ENCODE measurements at regions not wholly inside any gene's neighbourhood (a gene's known extent, or its start where the extent isn't known, plus 50 kb on each side); places are given as distances from the start of the nearest gene placed in this dataset.

- no peak overlapping the region for H3K27ac ChIP-seq (replicated peaks)
- H3K4me3 ChIP-seq (replicated peaks; ENCODE audit: insufficient read depth, low read length), result no peak overlapping the region
- H3K27me3 ChIP-seq (ENCODE audit: insufficient read depth, poor library complexity, severe bottlenecking), result peaks cover 3% of the 10 kb centered on the region
- TF ChIP-seq SPI1 (IDR thresholded peaks at IDR 0.05; ENCODE audit: borderline replicate concordance, low read depth) (no peak), REST (IDR thresholded peaks at IDR 0.05; ENCODE audit: insufficient replicate concordance, low read depth) (no peak), POLR2AphosphoS5 (IDR thresholded peaks at IDR 0.05; ENCODE audit: low read depth) (no peak), GABPA (IDR thresholded peaks at IDR 0.05; ENCODE audit: low read depth) (no peak)
- TF ChIP-seq, protein P1, sequence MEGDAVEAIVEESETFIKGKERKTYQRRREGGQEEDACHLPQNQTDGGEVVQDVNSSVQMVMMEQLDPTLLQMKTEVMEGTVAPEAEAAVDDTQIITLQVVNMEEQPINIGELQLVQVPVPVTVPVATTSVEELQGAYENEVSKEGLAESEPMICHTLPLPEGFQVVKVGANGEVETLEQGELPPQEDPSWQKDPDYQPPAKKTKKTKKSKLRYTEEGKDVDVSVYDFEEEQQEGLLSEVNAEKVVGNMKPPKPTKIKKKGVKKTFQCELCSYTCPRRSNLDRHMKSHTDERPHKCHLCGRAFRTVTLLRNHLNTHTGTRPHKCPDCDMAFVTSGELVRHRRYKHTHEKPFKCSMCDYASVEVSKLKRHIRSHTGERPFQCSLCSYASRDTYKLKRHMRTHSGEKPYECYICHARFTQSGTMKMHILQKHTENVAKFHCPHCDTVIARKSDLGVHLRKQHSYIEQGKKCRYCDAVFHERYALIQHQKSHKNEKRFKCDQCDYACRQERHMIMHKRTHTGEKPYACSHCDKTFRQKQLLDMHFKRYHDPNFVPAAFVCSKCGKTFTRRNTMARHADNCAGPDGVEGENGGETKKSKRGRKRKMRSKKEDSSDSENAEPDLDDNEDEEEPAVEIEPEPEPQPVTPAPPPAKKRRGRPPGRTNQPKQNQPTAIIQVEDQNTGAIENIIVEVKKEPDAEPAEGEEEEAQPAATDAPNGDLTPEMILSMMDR (IDR thresholded peaks at IDR 0.05; ENCODE audit: insufficient read depth, low read length), result no peak
- no peak for DNase-seq (ENCODE audit: low read depth in 1 of 2, low spot score in 1 of 2)
Observed at GRCh38 chr13:34143637-34144036, 325.7 kb downstream of the RFC3 start.

DNA sequence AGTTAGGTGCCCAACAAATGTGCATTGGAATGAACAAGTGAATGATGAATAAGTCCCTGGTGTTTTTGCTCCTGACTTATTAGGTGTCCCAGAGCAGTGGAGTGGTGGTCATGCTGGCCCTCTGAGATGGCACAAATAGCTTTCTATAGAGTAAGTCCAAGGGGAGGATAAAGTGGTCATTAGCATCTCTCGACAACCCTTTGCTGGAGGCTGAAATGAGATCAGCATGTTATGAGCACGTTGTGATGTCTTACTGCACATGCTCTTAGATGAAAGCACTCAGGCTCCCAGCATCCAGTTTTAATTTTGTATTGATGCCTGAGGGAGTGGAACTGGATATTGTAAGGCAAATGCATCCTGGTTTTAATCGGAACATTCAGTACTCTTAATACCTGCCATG lies 326.2 kb downstream of the RFC3 start:
- H3K27ac ChIP-seq (replicated peaks), result no peak overlapping the region
- no peak for DNase-seq (ENCODE audit: low read depth in 1 of 2, low spot score in 1 of 2)
- TF ChIP-seq GABPA (IDR thresholded peaks at IDR 0.05; ENCODE audit: low read depth) (no peak), SPI1 (IDR thresholded peaks at IDR 0.05; ENCODE audit: borderline replicate concordance, low read depth) (no peak), REST (IDR thresholded peaks at IDR 0.05; ENCODE audit: insufficient replicate concordance, low read depth) (no peak), POLR2AphosphoS5 (IDR thresholded peaks at IDR 0.05; ENCODE audit: low read depth) (no peak)
- TF ChIP-seq, protein P1 (IDR thresholded peaks at IDR 0.05; ENCODE audit: insufficient read depth, low read length), result no peak
- H3K4me3 ChIP-seq (replicated peaks; ENCODE audit: insufficient read depth, low read length), result no peak overlapping the region
- peaks cover 4% of the 10 kb centered on the region for H3K27me3 ChIP-seq (ENCODE audit: insufficient read depth, poor library complexity, severe bottlenecking)

GRCh38 chr13:34145061-34145460 lies 327.1 kb downstream of the RFC3 start:
- TF ChIP-seq, protein P1 (IDR thresholded peaks at IDR 0.05; ENCODE audit: insufficient read depth, low read length), result no peak
- TF ChIP-seq POLR2AphosphoS5 (IDR thresholded peaks at IDR 0.05; ENCODE audit: low read depth) (no peak), REST (IDR thresholded peaks at IDR 0.05; ENCODE audit: insufficient replicate concordance, low read depth) (no peak)
- DNase-seq (ENCODE audit: low read depth in 1 of 2, low spot score in 1 of 2), result no peak
- no peak overlapping the region for H3K4me3 ChIP-seq (replicated peaks; ENCODE audit: insufficient read depth, low read length)
- no peak overlapping the region for H3K27ac ChIP-seq (replicated peaks)
- peaks cover 4% of the 10 kb centered on the region for H3K27me3 ChIP-seq (ENCODE audit: insufficient read depth, poor library complexity, severe bottlenecking)

Data from HL-60 (cell line).